ENCODE measurements at regions not wholly inside any gene's neighbourhood (a gene's known extent, or its start where the extent isn't known, plus 50 kb on each side); places are given as distances from the start of the nearest gene placed in this dataset.

DNA sequence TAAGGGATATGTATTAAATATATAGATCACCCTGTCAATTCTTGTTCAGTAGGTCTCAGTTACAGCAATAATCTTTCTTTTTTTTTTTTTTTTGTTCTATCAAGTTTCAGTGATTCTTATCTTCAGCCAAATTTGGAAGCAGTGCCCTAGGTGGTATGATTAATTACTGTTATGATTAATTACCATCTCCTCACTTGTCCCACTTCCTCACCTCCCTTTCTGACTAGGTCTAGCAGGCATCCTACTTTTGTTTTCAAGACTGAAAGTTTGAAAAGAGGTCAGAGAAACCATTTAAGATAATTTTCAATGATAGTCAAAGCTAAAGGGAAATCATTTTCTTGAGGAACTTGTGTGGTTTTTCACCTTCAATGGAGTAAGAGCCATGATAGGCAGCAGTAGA is 144.0 kb upstream of the CNTN4 start:
- no peak overlapping the region for H3K4me3 Mint-ChIP-seq
- no peaks in the 10 kb centered on the region for H3K4me1 Mint-ChIP-seq
- DNase-seq (ENCODE audit: low read depth, low spot score), result no peak
- H3K36me3 Mint-ChIP-seq (ENCODE audit: low read depth), result no peaks in the 10 kb centered on the region
- no peak overlapping the region for H3K27ac Mint-ChIP-seq (ENCODE audit: unreplicated experiment)
- no peaks in the 10 kb centered on the region for H3K27me3 Mint-ChIP-seq (ENCODE audit: low read depth)
- TF ChIP-seq, protein P1, sequence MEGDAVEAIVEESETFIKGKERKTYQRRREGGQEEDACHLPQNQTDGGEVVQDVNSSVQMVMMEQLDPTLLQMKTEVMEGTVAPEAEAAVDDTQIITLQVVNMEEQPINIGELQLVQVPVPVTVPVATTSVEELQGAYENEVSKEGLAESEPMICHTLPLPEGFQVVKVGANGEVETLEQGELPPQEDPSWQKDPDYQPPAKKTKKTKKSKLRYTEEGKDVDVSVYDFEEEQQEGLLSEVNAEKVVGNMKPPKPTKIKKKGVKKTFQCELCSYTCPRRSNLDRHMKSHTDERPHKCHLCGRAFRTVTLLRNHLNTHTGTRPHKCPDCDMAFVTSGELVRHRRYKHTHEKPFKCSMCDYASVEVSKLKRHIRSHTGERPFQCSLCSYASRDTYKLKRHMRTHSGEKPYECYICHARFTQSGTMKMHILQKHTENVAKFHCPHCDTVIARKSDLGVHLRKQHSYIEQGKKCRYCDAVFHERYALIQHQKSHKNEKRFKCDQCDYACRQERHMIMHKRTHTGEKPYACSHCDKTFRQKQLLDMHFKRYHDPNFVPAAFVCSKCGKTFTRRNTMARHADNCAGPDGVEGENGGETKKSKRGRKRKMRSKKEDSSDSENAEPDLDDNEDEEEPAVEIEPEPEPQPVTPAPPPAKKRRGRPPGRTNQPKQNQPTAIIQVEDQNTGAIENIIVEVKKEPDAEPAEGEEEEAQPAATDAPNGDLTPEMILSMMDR (conservative IDR thresholded peaks at IDR 0.05), result no peak
- no peaks in the 10 kb centered on the region for H3K9me3 Mint-ChIP-seq

DNA sequence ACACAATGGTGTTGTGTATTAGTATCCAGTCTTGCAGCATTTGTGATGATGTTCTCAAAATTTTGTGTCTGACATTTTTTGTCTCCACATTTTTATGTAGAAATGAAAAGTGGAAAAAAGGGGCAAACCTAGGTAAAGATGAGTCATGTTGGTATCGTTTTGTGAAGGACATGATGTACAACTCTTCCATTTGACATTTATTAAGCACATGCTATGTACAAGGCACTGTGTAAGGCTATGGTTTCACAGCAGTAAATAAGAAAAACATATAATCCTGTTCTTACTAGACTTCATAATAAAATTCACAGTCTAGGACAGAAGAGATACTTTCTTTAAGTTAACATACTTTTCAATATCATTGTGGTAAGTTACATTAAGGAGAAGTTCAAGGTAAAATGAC is 143.5 kb upstream of the CNTN4 start:
- Mint-ChIP-seq H3K4me3 (no peak overlapping the region), H3K27me3 (ENCODE audit: low read depth) (no peaks in the 10 kb centered on the region), H3K9me3 (no peaks in the 10 kb centered on the region), H3K36me3 (ENCODE audit: low read depth) (no peaks in the 10 kb centered on the region), H3K4me1 (no peaks in the 10 kb centered on the region), H3K27ac (ENCODE audit: unreplicated experiment) (no peak overlapping the region)
- TF ChIP-seq, protein P1 (conservative IDR thresholded peaks at IDR 0.05), result no peak
- no peak for DNase-seq (ENCODE audit: low read depth, low spot score)

DNA sequence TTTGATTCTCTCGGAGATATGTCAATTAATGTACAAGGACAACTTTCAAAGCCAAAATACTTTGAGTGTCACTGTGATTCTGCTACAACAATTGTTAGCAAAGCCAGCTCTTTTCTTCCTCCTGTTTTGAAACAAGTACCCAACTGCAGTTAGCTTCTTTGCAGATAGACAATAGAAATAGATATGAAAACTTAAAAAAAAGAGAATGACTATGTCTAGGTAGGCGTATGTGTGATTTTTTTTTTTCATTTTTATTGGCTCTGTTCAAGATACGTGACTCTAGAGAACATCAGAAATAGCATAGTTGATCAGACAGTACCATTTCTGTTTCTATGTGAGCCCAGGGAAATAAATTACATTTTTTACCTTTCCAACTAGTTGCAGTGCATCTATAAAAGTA is 142.9 kb upstream of the CNTN4 start:
- no peaks in the 10 kb centered on the region for H3K36me3 Mint-ChIP-seq (ENCODE audit: low read depth)
- no peak overlapping the region for H3K4me3 Mint-ChIP-seq
- TF ChIP-seq, protein P1 (conservative IDR thresholded peaks at IDR 0.05), result no peak
- no peaks in the 10 kb centered on the region for H3K9me3 Mint-ChIP-seq
- no peaks in the 10 kb centered on the region for H3K4me1 Mint-ChIP-seq
- no peak overlapping the region for H3K27ac Mint-ChIP-seq (ENCODE audit: unreplicated experiment)
- no peak for DNase-seq (ENCODE audit: low read depth, low spot score)
- H3K27me3 Mint-ChIP-seq (ENCODE audit: low read depth), result peaks cover 3% of the 10 kb centered on the region

DNA sequence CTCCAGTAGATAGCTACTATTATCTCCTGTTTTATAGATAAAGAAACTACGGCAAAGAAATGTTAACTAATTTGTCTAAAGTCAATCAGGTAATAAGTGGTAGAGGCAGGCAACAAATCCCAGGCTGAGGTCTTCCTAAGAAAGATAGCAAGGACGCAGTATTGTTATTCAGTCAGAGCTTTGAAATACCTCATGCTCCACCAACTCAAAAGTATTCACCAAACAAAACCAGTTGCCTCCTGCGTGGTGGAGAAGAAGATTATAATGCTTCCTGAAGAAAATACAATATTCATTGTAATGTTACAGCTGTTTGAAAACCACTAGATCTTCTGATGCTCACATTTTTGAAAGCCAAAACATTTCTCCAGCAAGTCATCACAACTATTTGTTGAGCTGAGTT is 138.2 kb upstream of the CNTN4 start:
- no peaks in the 10 kb centered on the region for H3K9me3 Mint-ChIP-seq
- H3K4me1 Mint-ChIP-seq, result peaks cover 3% of the 10 kb centered on the region
- DNase-seq (ENCODE audit: low read depth, low spot score), result no peak
- no peaks in the 10 kb centered on the region for H3K36me3 Mint-ChIP-seq (ENCODE audit: low read depth)
- peaks cover 9% of the 10 kb centered on the region for H3K27me3 Mint-ChIP-seq (ENCODE audit: low read depth)
- no peak overlapping the region for H3K4me3 Mint-ChIP-seq
- TF ChIP-seq, protein P1 (conservative IDR thresholded peaks at IDR 0.05), result no peak
- no peak overlapping the region for H3K27ac Mint-ChIP-seq (ENCODE audit: unreplicated experiment)

DNA sequence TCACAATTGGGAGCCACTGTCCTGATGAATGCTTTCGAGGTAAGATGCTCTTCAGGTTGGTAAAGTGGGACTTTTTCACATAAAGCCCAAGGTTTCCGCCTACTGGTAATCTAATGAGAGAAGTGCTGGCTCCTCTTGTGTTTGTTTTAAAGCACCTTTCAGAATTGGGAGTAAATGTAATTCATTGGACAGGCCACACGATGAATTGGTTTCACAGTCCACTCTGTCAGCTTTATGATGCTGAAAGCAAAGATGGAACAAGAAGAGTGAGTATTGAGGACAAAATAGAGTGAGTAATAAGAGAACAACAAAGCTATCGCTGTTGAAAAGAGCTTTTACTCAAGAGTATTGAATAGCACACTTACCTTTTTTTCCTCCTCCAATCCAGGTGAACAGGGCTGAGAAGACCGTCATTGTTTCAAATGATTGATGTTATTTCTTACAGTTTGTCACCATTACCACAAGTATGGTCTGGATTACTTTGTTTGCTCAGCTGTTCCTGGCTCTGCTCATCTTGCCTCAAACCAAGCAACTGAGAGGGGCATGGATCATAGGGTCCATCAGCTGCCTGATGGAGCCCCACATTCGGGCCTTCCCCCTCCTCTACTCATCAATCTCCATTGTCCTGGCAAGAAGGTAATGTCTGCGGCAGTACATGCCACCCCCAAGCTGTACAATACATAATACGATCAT is 136.1 kb upstream of the CNTN4 start:
- Mint-ChIP-seq H3K27me3 (ENCODE audit: low read depth) (peaks cover 9% of the 10 kb centered on the region), H3K36me3 (ENCODE audit: low read depth) (no peaks in the 10 kb centered on the region), H3K4me1 (peaks cover 3% of the 10 kb centered on the region), H3K27ac (ENCODE audit: unreplicated experiment) (no peak overlapping the region), H3K4me3 (no peak overlapping the region), H3K9me3 (no peaks in the 10 kb centered on the region)
- TF ChIP-seq, protein P1 (conservative IDR thresholded peaks at IDR 0.05), result no peak
- DNase-seq (ENCODE audit: low read depth, low spot score), result no peak

All from neural crest cell (in vitro differentiated cells).